GM21528 (cell line): ENCODE measurements at regions not wholly inside any gene's neighbourhood (a gene's known extent, or its start where the extent isn't known, plus 50 kb on each side); places are given as distances from the start of the nearest gene placed in this dataset.

Experiments
- ATAC-seq: cut with Tn5 transposase; IDR thresholded peaks from one replicate; pipeline ENCODE4 v1.9.1; 2021; ENCODE audit warnings: mild to moderate bottlenecking, moderate library complexity; ENCODE audit not compliant: unreplicated experiment, low FRiP score

DNA sequence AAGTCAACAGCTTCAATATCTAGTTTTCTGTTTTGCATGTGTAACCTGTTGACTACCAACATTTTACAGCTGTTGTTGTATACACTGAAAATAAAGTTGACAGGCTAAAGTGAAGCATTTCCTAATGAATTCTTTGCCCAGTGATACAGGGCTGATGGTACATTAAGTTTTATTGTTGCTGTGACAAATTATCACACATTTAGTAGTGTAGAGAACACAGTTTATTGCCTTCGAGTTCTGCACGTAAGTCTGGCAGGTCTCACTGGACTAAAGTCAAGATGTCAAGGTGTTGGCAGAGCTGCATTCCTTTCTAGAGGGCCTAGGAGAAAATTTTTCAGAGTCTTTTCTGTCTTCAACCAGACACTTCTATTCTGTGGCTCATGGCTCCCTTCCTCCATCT, 184.2 kb downstream of the SLITRK6 start:
- ATAC-seq, result no peak

DNA sequence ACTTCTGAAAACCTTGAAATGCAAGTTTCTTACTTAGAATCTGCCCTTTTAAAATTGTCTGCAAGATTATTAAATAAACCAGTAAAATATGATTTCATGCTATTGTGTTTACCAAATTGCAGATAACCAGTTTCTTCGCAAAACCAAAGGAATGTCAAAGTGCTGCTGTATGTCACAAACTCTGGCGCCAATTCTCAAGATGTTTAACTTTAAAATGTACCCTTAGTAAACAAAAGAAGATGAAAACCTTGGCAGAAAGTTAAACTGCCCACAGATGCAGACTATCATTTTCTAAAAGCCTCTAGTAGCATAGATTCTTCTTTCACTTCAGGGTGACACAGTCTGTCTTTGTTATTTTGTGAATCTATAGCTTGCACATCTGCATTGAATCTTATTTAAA, 189.2 kb downstream of the SLITRK6 start:
- ATAC-seq, result no peak

GRCh38 chr13:85608255-85608829, 190.9 kb downstream of the SLITRK6 start:
- no peak for ATAC-seq

DNA sequence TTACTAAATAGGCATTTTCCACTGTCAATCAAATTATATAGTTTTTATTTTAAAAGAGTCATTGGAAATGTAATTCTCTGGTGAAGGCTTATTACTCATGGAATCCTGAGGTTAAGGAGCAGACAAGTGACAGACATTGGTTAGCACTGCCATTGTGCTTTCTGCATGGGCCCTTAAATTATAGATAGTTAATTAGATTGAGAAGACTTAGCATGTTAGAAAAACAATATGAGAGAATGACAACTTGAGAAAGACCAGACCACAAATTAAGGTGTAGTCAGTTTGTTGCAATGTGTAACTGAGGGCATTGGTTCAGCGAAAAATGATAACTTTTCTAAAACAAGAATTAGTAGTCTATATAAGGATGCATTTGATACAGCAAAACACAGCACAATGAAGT, 195.5 kb downstream of the SLITRK6 start:
- no peak for ATAC-seq

- no peak for ATAC-seq
These were observed 197.7 kb downstream of the SLITRK6 start for GRCh38 chr13:85601526-85601925.

DNA sequence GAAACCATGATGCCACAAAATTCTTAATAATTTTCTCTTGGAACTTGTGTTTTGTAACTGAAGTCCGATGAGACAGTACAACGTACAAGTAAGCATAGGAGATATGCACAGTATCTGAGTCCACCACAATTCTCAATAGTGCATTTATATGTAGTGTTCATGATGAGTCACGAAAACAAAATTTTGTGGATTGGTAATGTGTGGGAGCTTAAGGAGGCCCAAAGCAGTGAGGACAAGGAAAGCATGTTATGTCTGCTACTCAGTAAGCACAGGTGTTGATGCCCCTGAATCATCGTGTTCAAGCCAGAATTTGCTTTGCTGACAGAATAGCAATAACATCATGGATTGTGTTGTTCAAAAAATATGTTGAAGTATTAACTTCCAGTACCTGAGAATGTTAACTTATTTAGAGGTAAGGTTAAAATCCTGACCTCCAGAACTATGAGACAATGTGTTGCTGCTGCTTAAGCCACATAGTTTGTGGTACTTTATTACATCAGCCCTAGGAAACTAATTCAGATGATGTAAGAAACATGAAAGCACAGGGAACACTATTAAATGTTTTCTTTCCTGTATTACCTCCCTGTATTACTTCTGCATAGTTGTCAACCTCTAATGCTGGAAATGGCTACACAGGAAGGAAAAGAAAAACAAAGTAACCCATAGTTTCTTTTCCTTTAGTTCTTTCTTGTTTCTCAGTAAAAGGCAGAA, 201.3 kb downstream of the SLITRK6 start:
- no peak for ATAC-seq

DNA sequence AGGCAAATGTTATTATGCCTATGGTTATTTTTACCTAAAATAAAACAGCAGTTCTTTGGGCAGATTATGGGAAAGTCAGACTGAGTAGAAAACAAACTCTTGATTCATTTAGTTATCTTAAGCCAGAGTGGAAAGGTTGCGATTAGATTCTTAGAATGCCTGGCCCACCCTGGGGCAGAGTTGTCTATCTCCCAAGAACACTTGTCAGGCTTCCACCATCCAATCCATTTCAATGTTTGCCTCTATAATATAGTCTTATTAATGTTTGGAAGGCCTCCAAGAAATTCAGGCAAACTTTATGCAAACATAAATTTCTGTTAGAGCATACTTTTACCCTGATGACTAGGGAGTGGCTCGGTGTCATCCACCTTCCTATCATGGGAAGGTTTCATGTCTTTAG, 207.0 kb downstream of the SLITRK6 start:
- ATAC-seq, result no peak

- ATAC-seq, result no peak
These were observed 208.8 kb downstream of the SLITRK6 start for GRCh38 chr13:85590231-85590931.

- ATAC-seq, result no peak
These were observed 210.2 kb downstream of the SLITRK6 start for GRCh38 chr13:85589021-85589420.

GRCh38 chr13:85588359-85588758, 210.9 kb downstream of the SLITRK6 start:
- no peak for ATAC-seq

GRCh38 chr13:85586856-85587255, 212.4 kb downstream of the SLITRK6 start:
- no peak for ATAC-seq

DNA sequence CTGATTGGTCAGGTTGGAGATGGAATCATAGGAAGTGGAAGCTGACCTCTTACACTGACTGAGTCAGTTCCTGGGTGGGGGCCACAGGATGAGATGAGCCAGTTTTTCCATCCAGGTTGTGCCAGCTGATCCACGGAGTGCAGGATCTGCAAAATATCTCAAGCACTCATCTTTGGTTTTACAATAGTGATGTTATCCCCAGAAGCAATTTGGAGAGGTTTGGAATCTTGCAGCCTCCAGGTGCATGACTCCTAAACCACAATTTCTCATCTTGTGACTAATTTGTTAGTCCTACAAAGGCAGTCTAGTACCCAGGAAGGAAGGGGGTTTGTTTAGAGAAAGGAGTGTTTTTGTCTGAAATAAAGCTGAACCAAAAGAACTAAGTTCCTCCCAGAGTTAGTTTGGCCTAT, 212.8 kb downstream of the SLITRK6 start:
- no peak for ATAC-seq

DNA sequence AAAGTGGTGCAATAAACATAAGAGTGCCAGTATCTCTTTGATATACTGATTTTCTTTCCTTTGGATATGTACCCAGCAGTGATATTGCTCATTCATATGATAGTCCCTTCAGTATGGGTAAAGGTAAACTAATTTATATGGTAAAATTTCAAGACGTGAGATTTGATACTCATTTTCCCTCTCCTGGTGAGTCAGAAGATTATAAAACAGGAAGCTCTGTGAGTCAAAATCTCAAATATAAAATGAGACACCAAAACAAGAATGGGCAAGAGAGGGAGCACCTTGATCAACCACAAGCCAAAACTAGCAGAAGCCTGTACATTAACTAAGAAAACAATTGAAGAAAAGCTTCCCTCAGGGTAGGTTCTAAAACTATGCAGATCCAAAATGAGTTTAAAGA, 216.3 kb downstream of the SLITRK6 start:
- no peak for ATAC-seq

GRCh38 chr13:85575110-85575509, 224.1 kb downstream of the SLITRK6 start:
- ATAC-seq, result no peak

- ATAC-seq, result no peak
These were observed 231.3 kb downstream of the SLITRK6 start for GRCh38 chr13:85567909-85568308.

DNA sequence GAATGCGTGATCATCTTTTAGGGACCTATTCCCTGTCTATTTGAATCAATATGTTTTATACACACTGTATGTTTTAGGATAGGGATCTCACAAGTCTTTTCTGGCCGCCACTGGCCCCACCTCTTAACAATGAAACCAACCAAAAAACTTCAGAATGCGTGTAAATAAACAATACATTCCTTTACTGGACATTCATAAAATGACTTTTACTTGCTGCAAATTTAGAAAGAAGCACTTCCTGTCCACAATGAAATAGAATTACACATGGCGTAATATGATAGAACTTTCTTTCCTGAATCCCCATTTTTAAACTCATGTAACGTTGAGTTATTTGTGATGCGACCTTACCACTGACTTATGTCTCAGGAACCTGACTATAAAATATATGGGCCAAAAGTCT, 233.6 kb downstream of the SLITRK6 start:
- no peak for ATAC-seq

DNA sequence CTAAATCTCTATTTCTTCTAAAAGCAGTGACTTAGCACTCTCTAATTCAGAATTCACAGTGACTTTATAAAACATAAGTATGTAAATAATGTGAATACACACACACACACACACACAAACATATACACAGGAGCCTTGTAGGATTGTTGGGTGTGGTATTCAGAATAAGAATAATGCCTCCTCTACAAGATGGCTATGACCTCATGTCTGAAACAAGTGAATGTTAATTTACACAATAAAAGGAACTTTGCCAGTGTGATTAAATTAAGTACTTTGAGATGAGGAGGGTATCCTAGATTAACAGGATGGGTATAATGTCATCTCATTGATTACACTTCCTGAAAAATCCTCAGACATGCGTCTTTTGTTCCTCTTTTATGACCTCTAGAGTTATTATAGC, 234.6 kb downstream of the SLITRK6 start:
- ATAC-seq, result no peak

DNA sequence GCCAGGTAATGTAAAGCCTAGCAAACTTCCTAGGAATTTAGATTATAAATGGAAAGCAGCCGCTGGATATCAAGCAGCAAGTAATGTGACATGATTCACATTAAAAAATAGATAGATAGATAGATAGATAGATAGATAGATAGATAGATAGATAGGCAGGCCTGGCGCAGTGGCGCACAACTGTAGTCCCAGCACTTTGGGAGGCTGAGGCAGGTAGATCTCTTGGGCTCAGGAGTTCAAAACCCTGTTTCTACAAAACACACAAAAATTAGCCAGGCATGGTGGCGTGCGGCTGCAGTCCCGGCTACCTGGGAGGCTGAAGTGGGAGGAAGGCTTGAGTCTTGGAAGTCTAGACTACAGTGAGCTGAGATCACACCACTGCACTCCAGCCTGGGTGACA, 236.9 kb downstream of the SLITRK6 start:
- ATAC-seq, result no peak

GRCh38 chr13:85557691-85558467, 241.3 kb downstream of the SLITRK6 start:
- ATAC-seq, result no peak

GRCh38 chr13:85551012-85551411, 248.2 kb downstream of the SLITRK6 start:
- no peak for ATAC-seq

DNA sequence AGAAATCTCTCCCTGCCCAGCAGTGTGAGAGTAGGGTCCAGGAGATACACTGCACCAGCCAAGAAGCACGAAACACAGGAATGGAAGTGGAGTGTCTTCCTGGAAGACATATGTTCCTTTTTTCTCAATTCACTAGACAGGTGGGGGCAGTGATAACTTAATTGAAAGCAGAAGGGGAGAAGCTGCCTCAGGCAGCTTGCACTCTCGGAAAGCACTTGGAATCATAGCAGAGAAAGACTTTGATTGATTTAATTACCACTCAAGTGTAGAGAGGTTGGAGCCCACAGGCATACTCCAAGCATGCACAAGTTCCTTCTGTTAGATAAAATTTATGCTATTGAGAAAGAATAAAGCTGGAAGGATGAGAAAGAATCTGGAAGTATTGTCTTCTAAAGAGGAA, 249.4 kb downstream of the SLITRK6 start:
- ATAC-seq, result no peak
